ENCODE measurements at regions not wholly inside any gene's neighbourhood (a gene's known extent, or its start where the extent isn't known, plus 50 kb on each side); places are given as distances from the start of the nearest gene placed in this dataset.

GRCh38 chr7:50832744-50833143 lies 50.0 kb upstream of the GRB10 start:
- H3K27me3 ChIP-seq (ENCODE audit: insufficient read depth, low read length), result no peaks in the 10 kb centered on the region
- no CpG with 5 or more reads among the region's 3 CpGs for WGBS (ENCODE audit: extremely low coverage, insufficient read length, low lambda C conversion rate)

More at GRCh38 chr7:50832744-50833143, 50.0 kb upstream of the GRB10 start:
- Histone ChIP-seq H2BK12ac (ENCODE audit: insufficient read length, low read depth, low read length) (no peak overlapping the region), H4K91ac (ENCODE audit: insufficient read length, low read depth, low read length) (no peak overlapping the region), H3K79me1 (ENCODE audit: insufficient read depth, low read depth, low read length, poor library complexity, severe bottlenecking) (no peaks in the 10 kb centered on the region), H3K23me2 (ENCODE audit: insufficient read length, low read depth, low read length, poor library complexity, severe bottlenecking) (no peaks in the 10 kb centered on the region), H3K56ac (ENCODE audit: insufficient read length, low read depth, low read length) (no peak overlapping the region), H2BK120ac (ENCODE audit: low read depth, low read length, poor library complexity, severe bottlenecking) (no peak overlapping the region), H4K8ac (replicated peaks; ENCODE audit: insufficient read length, low read depth, low read length) (no peak overlapping the region), H3K18ac (ENCODE audit: insufficient read length, low read depth, low read length) (no peak overlapping the region), H2AFZ (ENCODE audit: low read length) (no peak overlapping the region), H3K9me3 (ENCODE audit: control insufficient read depth, low read depth, low read length) (no peaks in the 10 kb centered on the region), H3K9ac (ENCODE audit: extremely low read depth, insufficient read length, low read length) (no peak overlapping the region), H4K20me1 (ENCODE audit: control insufficient read depth, insufficient read depth, insufficient read length) (no peaks in the 10 kb centered on the region), H3K4me2 (ENCODE audit: insufficient read depth, insufficient read length, low read length) (no peak overlapping the region), H2AK5ac (ENCODE audit: insufficient read length, low read length) (no peak overlapping the region), H3K4ac (ENCODE audit: low read depth, low read length) (no peak overlapping the region), H3K79me2 (ENCODE audit: insufficient read depth, low read length) (no peaks in the 10 kb centered on the region), H3K27ac (ENCODE audit: insufficient read length, low read depth, low read length) (no peak overlapping the region), H3K14ac (ENCODE audit: insufficient read depth, low read length) (no peak overlapping the region), H3T11ph (ENCODE audit: low read length) (no peak overlapping the region), H4K5ac (ENCODE audit: insufficient read length, low read depth, low read length) (no peak overlapping the region), H2BK20ac (ENCODE audit: low read depth, low read length, poor library complexity, severe bottlenecking) (no peak overlapping the region), H2BK5ac (ENCODE audit: insufficient read length, low read length) (no peak overlapping the region), H2BK15ac (ENCODE audit: low read depth, low read length) (no peak overlapping the region), H3K23ac (ENCODE audit: insufficient read length, low read depth, low read length) (no peak overlapping the region), H3K4me1 (ENCODE audit: insufficient read depth, low read length) (no peaks in the 10 kb centered on the region)
- no peak for DNase-seq
- Mint-ChIP-seq H3K27me3 (ENCODE audit: low read depth) (peaks cover 10% of the 10 kb centered on the region), H3K36me3 (ENCODE audit: insufficient read depth in 1 of 3, low read depth in 3 of 3) (no peaks in the 10 kb centered on the region; a peak in 2 of 7 replicates), H3K27ac (no peak overlapping the region), H3K4me3 (no peak overlapping the region), H3K9me3 (0 out of 5 replicates have a peak, but pooled peaks cover 0 to 2% of the 10 kb centered on the region in 2 experiments), H3K4me1 (no peaks in the 10 kb centered on the region)
- TF ChIP-seq CTCF (conservative IDR thresholded peaks at IDR 0.05), result no peak

All from H9 (cell line).